ENCODE measurements at regions not wholly inside any gene's neighbourhood (a gene's known extent, or its start where the extent isn't known, plus 50 kb on each side); places are given as distances from the start of the nearest gene placed in this dataset.

DNA sequence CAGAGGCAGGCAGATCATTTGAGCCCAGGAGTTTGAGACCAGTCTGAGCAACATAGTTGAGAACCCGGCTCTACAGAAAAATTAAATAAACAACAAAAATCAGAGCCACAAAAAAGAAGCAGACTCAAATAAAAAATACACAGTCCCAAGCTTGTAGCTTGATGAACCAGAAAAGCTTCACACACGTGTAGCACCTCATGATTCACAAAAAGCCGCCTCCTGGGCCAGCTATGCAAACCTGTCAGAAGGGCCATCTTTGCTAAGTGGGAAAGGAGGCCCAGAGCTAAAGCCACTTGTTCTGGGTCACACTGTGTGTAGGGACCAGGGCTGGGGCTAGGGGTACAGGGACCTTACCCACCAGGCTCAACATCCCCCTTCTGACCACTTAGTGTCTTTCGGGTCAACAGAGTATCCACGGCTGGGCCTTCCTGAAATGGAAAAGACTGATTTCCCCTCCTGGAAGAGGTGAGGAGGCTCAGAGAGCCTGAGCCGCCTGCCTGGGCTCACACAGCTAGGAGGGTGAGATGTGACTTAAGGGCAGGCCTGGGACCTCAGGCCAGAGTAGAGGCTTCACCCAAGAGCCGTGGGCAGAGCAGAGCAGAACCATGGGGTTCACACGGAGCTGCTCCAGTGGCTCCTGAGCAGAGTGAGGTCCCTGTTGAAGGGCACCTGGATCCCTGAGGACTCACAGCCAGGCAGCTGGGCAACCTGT is 269.6 kb downstream of the PARN start:
- DNase-seq, result no peak

- no peak for DNase-seq
These were observed 271.3 kb downstream of the PARN start for GRCh38 chr16:14358697-14359305.

DNA sequence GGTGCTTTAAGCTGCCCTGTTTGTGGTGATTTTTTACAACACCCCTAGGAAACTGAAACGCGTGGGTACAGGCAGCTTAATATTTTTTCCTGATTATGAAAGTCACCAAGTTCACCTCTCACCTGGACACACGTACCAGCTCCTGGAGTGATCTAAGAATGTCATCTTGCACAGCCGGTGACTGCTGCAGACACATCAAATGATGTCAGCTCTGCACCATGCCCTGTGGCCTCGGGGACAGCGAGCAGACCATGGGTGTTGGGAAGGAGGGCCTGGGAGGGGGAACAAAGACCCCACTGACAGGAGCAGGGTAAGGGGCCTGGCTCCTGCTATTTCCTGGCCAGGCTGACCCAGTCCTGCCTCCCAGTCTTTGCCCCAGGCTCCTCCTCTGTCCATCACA is 272.7 kb downstream of the PARN start:
- no peak for DNase-seq

DNA sequence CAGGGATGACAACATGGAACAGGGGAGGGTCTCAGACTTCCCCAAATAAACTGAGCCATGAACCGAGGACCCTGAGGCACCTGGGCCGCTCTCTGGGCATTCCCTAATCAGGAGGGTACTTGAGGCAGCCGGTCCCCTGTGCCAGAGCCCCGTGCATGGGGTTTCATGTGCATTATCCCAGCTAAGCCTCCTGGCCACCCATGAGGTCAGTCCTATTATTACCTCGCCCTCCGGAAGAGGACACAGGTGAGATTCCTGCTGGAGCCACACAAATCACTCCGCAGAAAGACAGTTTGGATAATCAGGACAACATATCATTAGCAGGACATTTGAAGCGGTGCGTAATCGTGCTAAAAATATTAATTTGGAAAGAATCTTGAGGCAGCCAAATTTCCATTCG is 274.0 kb downstream of the PARN start:
- DNase-seq, result no peak

DNA sequence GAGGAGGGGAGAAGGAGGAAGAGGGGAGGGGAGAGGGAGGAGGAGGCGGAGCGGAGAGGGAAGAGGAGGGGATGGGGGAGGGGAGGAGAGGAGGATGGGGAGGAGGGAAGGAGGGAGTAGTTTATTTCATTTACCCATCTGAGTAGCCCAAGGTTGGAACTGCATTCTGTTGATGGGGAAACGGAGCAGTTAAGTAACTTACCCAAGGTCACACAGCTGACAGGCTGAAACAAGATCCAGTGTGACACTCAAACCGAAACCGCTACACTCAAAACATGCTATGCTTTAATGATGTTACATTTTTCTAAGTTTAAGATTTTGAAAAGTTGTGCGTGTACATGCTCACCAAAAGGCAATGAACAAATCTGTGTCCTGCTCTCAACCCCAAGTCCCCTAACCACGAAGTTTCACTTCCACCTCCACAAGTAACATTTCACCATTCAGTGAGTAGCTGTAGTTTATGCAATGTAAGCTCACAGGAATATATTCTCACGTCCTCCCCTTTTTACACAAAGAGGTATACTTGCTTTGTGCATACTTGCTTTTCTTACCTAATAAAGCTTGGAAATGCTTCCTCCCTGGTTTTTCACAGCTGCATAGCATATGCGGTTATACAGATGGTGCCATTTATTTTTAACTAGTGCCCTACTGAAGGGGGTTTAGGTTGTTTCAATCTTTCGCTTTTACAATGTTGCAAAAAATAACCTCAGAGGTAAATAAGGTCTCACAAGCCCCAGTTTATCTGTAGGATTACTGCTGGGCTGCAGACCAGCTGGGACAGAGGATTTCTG is 275.3 kb downstream of the PARN start:
- no peak for DNase-seq

GRCh38 chr16:14353340-14353739 is 276.7 kb downstream of the PARN start:
- no peak for DNase-seq

GRCh38 chr16:14351647-14352046 is 278.4 kb downstream of the PARN start:
- DNase-seq, result no peak

DNA sequence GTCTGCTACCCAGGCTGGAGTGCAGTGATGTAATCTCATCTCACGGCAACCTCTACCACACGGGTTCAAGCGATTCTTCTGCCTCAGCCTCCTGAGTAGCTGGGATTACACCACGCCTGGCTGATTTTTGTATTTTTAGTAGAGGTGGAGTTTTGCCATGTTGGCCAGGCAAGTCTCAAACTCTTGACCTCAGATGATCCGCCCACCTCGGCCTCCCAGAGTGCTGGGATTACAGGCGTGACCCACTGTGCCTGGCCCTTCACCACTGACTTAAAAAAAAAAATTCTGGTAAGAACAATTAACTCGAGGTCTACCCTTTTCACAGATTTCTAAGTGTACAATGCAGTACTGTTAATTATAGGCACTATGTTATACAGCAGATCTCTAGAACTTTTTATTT is 279.4 kb downstream of the PARN start:
- no peak for DNase-seq

GRCh38 chr16:14350081-14350480 is 279.0 kb downstream of the MRTFB start:
- DNase-seq, result no peak

GRCh38 chr16:14347706-14348105 is 276.6 kb downstream of the MRTFB start:
- no peak for DNase-seq

DNA sequence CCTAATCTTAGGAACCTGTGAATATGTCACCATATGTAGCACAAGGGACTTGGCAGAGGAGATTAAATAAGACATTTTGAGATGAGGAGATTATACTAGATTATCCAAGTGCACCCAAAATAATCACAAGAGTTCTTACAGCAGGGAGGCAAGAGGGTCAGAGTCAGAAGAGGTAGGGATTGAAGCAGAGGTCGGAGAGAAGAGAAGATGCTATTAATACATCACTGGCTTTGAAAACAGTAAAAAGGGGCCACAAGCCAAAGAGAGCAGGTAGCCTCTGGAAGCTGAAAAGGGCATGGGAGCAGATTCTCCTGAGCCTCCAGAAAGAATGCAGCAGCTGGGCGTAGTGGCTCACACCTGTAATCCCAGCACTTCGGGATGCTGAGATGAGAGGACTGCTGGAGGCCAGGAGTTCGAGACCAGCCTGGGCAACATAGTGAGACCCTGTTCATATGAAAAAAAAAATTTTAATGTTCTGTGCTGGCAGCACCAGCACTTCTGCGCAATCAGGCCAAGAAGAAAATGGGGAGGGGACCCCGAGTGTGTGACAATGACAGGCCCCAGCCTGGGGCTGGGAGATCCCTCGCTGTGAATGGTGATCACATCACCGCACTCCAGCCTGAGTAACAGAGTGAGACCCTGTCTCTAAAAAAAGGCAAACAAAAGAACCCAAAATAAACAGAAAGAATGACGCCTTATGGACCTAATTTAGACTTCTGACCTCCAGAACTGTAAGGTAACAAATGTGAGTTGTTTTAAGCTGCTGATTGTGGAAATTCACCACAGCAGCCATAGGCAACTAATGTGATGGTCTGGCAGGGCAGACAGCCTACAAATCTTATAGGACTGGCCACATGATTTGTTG is 275.4 kb downstream of the MRTFB start:
- no peak for DNase-seq

GRCh38 chr16:14345512-14346115 is 274.5 kb downstream of the MRTFB start:
- no peak for DNase-seq

GRCh38 chr16:14344945-14345344 is 273.8 kb downstream of the MRTFB start:
- DNase-seq, result no peak

DNA sequence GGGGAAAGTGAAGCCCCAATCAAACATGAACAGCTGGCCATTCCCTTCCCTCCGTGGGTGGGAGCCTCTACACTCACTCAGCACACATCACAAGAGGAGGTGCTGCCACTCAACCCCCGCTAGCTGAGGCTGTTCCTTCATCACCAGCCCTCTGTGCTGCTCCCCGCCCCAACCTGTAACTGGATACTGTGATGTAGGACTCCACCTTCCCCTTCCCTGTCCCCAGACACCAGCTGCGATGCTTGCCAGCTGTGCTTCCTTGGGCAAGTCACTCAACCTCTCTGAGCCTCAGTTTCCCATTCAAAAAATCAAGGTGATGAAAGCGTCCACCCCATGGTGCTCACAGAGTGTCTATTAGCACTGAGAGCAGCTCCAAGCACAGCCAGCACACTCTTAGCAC is 273.2 kb downstream of the MRTFB start:
- DNase-seq, result no peak

GRCh38 chr16:14341324-14342225 is 270.5 kb downstream of the MRTFB start:
- DNase-seq, result no peak

- no peak for DNase-seq
These were observed 268.6 kb downstream of the MRTFB start for GRCh38 chr16:14339694-14340093.

DNA sequence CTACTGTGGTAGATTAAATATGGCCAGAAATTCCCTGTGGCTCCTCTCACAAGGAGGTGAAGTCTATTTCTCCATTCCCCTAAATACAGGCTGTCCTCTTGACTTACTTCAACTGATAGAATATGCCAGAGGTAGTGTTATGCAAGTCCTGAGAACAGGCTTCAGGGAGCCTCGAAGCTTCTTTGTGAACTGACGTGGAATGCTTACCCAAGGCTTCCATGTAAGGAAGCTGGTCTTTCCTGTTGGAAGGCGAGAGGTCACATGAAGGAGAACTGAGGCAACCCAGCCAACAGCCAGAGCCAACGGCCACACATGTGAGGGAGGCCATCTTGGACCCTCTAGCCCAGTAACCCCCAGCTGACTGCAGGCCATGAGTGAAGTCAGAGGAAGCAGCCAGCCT is 267.9 kb downstream of the MRTFB start:
- DNase-seq, result no peak

DNA sequence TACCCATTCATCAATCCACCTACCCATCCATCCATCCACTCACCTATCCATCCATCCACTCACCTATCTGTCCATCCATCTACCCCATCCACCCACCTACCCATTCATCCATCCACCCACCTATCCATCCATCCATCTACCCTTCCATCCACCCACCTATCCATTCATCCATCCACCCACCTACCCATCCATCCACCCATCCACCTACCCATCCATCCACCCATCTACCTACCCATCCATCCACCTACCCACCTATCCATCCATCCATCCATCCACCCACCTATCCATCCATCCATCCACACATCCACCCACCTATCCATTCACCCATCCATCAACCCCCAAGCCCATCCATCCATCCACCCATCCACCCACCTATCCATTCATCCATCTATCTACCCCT is 267.1 kb downstream of the MRTFB start:
- DNase-seq, result no peak

DNA sequence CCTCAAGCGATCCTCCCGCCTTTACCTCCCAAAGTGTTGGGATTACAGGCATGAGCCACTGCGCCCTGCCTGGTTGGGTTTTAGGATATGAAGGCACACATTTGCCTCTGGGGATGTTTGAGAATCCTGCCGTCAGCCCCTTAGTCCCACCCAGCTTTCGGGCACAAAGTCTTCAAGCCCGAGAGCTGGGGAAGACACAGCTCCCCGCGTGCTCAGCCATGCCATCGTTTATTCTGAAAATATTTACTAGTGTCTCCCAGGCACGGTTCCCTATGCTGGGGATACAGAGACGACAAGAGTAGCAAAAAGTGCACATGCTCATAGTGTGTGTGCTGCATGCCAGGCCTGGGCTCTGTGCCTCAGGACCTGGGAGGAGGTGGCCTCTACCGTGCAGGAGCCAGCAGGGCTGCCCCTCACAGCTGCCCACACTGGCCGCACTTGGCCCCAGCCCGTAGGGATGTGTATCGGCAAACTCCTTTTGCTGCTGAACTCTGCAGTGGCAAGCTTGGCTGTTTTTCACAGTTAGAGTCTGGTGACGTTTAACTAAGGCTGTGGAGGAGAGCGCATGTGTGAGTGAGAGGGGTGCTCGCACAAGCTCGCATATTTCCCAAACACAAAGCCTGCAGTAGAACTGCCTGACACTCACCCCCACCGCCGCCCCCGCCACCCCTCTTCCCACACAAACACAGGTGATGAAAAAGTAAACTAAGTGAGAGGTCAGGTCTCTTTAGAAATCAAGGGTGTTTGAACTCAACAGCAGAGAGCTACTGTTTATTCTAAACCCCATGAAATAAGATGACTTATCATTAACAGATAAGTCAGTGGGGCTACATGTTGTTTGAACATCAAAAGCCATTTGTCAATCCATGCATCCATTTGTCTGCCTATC is 266.4 kb downstream of the MRTFB start:
- no peak for DNase-seq

DNA sequence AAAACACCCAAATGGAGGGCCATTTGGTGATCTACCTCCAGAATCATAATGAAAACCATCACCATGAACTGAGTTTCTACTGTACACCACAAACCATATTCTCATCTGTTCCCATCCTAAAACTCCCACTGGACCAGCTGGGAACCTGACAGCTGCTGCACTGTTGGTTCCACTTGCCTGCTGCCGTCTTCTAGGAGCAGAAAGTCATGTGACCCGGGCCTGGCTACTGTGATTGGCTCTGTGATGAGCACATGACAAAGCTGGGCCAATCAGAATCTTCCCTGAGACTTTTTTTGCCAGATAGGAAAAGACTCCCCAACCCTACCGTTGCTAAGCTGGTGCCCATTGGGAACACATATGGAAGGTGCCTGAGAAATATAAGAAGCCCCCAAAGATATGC is 264.2 kb downstream of the MRTFB start:
- DNase-seq, result no peak

Measured in GOT3 (cell line).